ENCODE measurements at regions not wholly inside any gene's neighbourhood (a gene's known extent, or its start where the extent isn't known, plus 50 kb on each side); places are given as distances from the start of the nearest gene placed in this dataset.

- TF ChIP-seq EZH2 (IDR thresholded peaks at IDR 0.05) (no peak), POLR2AphosphoS5 (IDR thresholded peaks at IDR 0.05; ENCODE audit: borderline replicate concordance, low read depth, low read length) (no peak)
Measured at GRCh38 chr1:191662051-191662450, 496.2 kb upstream of the RGS18 start.
